ENCODE measurements at regions not wholly inside any gene's neighbourhood (a gene's known extent, or its start where the extent isn't known, plus 50 kb on each side); places are given as distances from the start of the nearest gene placed in this dataset.

- no peaks in the 10 kb centered on the region for H3K9me3 Mint-ChIP-seq (ENCODE audit: insufficient read depth)
- POLR2A ChIA-PET: no interaction called here
- ATAC-seq: no peak
- no peak for DNase-seq
- peaks cover 3% of the 10 kb centered on the region for H3K27me3 Mint-ChIP-seq (ENCODE audit: low read depth)
- no peak overlapping the region for H3K27ac Mint-ChIP-seq
- H3K4me1 Mint-ChIP-seq (ENCODE audit: low read depth): no peaks in the 10 kb centered on the region
- H3K36me3 Mint-ChIP-seq (ENCODE audit: low read depth): no peaks in the 10 kb centered on the region
- CTCF ChIA-PET: no interaction called here
- H3K4me3 Mint-ChIP-seq: no peak overlapping the region
These were observed 119.1 kb upstream of the CD93 start for GRCh38 chr20:23205211-23205610.

- Mint-ChIP-seq H3K4me3 (no peak overlapping the region), H3K9me3 (ENCODE audit: insufficient read depth) (no peaks in the 10 kb centered on the region), H3K27me3 (ENCODE audit: low read depth) (peaks cover 1% of the 10 kb centered on the region), H3K27ac (no peak overlapping the region), H3K36me3 (ENCODE audit: low read depth) (no peaks in the 10 kb centered on the region), H3K4me1 (ENCODE audit: low read depth) (no peaks in the 10 kb centered on the region)
- DNase-seq (no peak), ATAC-seq (no peak)
- POLR2A ChIA-PET: no interaction called here
- CTCF ChIA-PET: no interaction called here
These were observed 118.0 kb upstream of the CD93 start for GRCh38 chr20:23203951-23204730.

GRCh38 chr20:23203310-23203709 lies 117.2 kb upstream of the CD93 start:
- CTCF ChIA-PET: interaction anchor here (0.9 kb wide), 1 partner anchor 9 kb away, joined by 3 read pairs; no protein-coding TSS in a partner anchor

GRCh38 chr20:23201658-23202057 lies 115.5 kb upstream of the CD93 start:
- no peak overlapping the region for H3K27ac Mint-ChIP-seq
- H3K4me3 Mint-ChIP-seq: no peak overlapping the region
- H3K36me3 Mint-ChIP-seq (ENCODE audit: low read depth): no peaks in the 10 kb centered on the region
- DNase-seq (no peak), ATAC-seq (no peak)
- ChIA-PET POLR2A (no interaction called here), CTCF (interaction anchor here (0.8 to 1.0 kb wide), 2 partner anchors 34 to 43 kb away, joined by 3 read pairs; no protein-coding TSS in a partner anchor)
- no peaks in the 10 kb centered on the region for H3K9me3 Mint-ChIP-seq (ENCODE audit: insufficient read depth)
- H3K27me3 Mint-ChIP-seq (ENCODE audit: low read depth): peaks cover 12% of the 10 kb centered on the region
- H3K4me1 Mint-ChIP-seq (ENCODE audit: low read depth): no peaks in the 10 kb centered on the region

More at GRCh38 chr20:23203310-23203709, 117.2 kb upstream of the CD93 start:
- Mint-ChIP-seq H3K9me3 (ENCODE audit: insufficient read depth) (no peaks in the 10 kb centered on the region), H3K4me3 (no peak overlapping the region), H3K36me3 (ENCODE audit: low read depth) (no peaks in the 10 kb centered on the region), H3K4me1 (ENCODE audit: low read depth) (no peaks in the 10 kb centered on the region), H3K27ac (no peak overlapping the region), H3K27me3 (ENCODE audit: low read depth) (peaks cover 5% of the 10 kb centered on the region)
- POLR2A ChIA-PET: no interaction called here
- ATAC-seq (no peak), DNase-seq (no peak)

- DNase-seq (no peak), ATAC-seq (no peak)
- ChIA-PET POLR2A (no interaction called here), CTCF (interaction anchor here (0.8 to 1.0 kb wide), 2 partner anchors 43 to 56 kb away, joined by 3 read pairs; no protein-coding TSS in a partner anchor)
- H3K36me3 Mint-ChIP-seq (ENCODE audit: low read depth): no peaks in the 10 kb centered on the region
- no peak overlapping the region for H3K27ac Mint-ChIP-seq
- no peaks in the 10 kb centered on the region for H3K4me1 Mint-ChIP-seq (ENCODE audit: low read depth)
- H3K9me3 Mint-ChIP-seq (ENCODE audit: insufficient read depth): no peaks in the 10 kb centered on the region
- peaks cover 12% of the 10 kb centered on the region for H3K27me3 Mint-ChIP-seq (ENCODE audit: low read depth)
- no peak overlapping the region for H3K4me3 Mint-ChIP-seq
These were observed 114.8 kb upstream of the CD93 start for GRCh38 chr20:23200914-23201313.

- CTCF ChIA-PET: interaction anchor here (0.8 kb wide), 1 partner anchor 56 kb away, joined by 3 read pairs; no protein-coding TSS in a partner anchor
These were observed 114.3 kb upstream of the CD93 start for GRCh38 chr20:23200413-23200812.

GRCh38 chr20:23199356-23199755 lies 113.2 kb upstream of the CD93 start:
- no peak for DNase-seq
- no peak for ATAC-seq
- Mint-ChIP-seq H3K36me3 (ENCODE audit: low read depth) (no peaks in the 10 kb centered on the region), H3K4me3 (no peak overlapping the region), H3K27ac (no peak overlapping the region), H3K27me3 (ENCODE audit: low read depth) (peaks cover 14% of the 10 kb centered on the region), H3K4me1 (ENCODE audit: low read depth) (no peaks in the 10 kb centered on the region), H3K9me3 (ENCODE audit: insufficient read depth) (no peaks in the 10 kb centered on the region)
- ChIA-PET POLR2A (no interaction called here), CTCF (no interaction called here)

More at GRCh38 chr20:23200413-23200812, 114.3 kb upstream of the CD93 start:
- ATAC-seq (no peak), DNase-seq (no peak)
- POLR2A ChIA-PET: no interaction called here
- no peaks in the 10 kb centered on the region for H3K9me3 Mint-ChIP-seq (ENCODE audit: insufficient read depth)
- H3K4me1 Mint-ChIP-seq (ENCODE audit: low read depth): no peaks in the 10 kb centered on the region
- no peaks in the 10 kb centered on the region for H3K36me3 Mint-ChIP-seq (ENCODE audit: low read depth)
- H3K27ac Mint-ChIP-seq: no peak overlapping the region
- peaks cover 12% of the 10 kb centered on the region for H3K27me3 Mint-ChIP-seq (ENCODE audit: low read depth)
- no peak overlapping the region for H3K4me3 Mint-ChIP-seq

GRCh38 chr20:23198815-23199214 lies 112.7 kb upstream of the CD93 start:
- Mint-ChIP-seq H3K36me3 (ENCODE audit: low read depth) (no peaks in the 10 kb centered on the region), H3K9me3 (ENCODE audit: insufficient read depth) (no peaks in the 10 kb centered on the region), H3K4me1 (ENCODE audit: low read depth) (no peaks in the 10 kb centered on the region), H3K27ac (no peak overlapping the region), H3K27me3 (ENCODE audit: low read depth) (peaks cover 14% of the 10 kb centered on the region), H3K4me3 (no peak overlapping the region)
- DNase-seq: no peak
- POLR2A ChIA-PET: no interaction called here
- CTCF ChIA-PET: no interaction called here
- no peak for ATAC-seq

GRCh38 chr20:23197836-23198235 lies 111.7 kb upstream of the CD93 start:
- no peak for DNase-seq
- Mint-ChIP-seq H3K36me3 (ENCODE audit: low read depth) (no peaks in the 10 kb centered on the region), H3K27me3 (ENCODE audit: low read depth) (peaks cover 16% of the 10 kb centered on the region), H3K27ac (no peak overlapping the region), H3K4me1 (ENCODE audit: low read depth) (no peaks in the 10 kb centered on the region), H3K9me3 (ENCODE audit: insufficient read depth) (no peaks in the 10 kb centered on the region), H3K4me3 (no peak overlapping the region)
- ChIA-PET POLR2A (no interaction called here), CTCF (no interaction called here)
- no peak for ATAC-seq

- DNase-seq: no peak
- POLR2A ChIA-PET: no interaction called here
- CTCF ChIA-PET: no interaction called here
- Mint-ChIP-seq H3K27me3 (ENCODE audit: low read depth) (peaks cover 15% of the 10 kb centered on the region), H3K36me3 (ENCODE audit: low read depth) (no peaks in the 10 kb centered on the region), H3K9me3 (ENCODE audit: insufficient read depth) (no peaks in the 10 kb centered on the region), H3K4me1 (ENCODE audit: low read depth) (no peaks in the 10 kb centered on the region), H3K4me3 (no peak overlapping the region), H3K27ac (no peak overlapping the region)
- ATAC-seq: no peak
These were observed 109.5 kb upstream of the CD93 start for GRCh38 chr20:23195636-23196035.

- ChIA-PET CTCF (interaction anchor here (1.0 to 1.2 kb wide), 2 partner anchors 9 to 502 kb away, joined by 3 read pairs; no protein-coding TSS in a partner anchor), POLR2A (no interaction called here)
- H3K4me1 Mint-ChIP-seq (ENCODE audit: low read depth): no peaks in the 10 kb centered on the region
- no peak overlapping the region for H3K27ac Mint-ChIP-seq
- H3K27me3 Mint-ChIP-seq (ENCODE audit: low read depth): peaks cover 15% of the 10 kb centered on the region
- no peak overlapping the region for H3K4me3 Mint-ChIP-seq
- ATAC-seq (no peak), DNase-seq (no peak)
- H3K9me3 Mint-ChIP-seq (ENCODE audit: insufficient read depth): no peaks in the 10 kb centered on the region
- no peaks in the 10 kb centered on the region for H3K36me3 Mint-ChIP-seq (ENCODE audit: low read depth)
These were observed 107.8 kb upstream of the CD93 start for GRCh38 chr20:23193801-23194384.

- ChIA-PET POLR2A (no interaction called here), CTCF (no interaction called here)
- DNase-seq (no peak), ATAC-seq (no peak)
- no peak overlapping the region for H3K27ac Mint-ChIP-seq
- H3K4me3 Mint-ChIP-seq: no peak overlapping the region
- H3K27me3 Mint-ChIP-seq (ENCODE audit: low read depth): peaks cover 11% of the 10 kb centered on the region
- H3K4me1 Mint-ChIP-seq (ENCODE audit: low read depth): no peaks in the 10 kb centered on the region
- no peaks in the 10 kb centered on the region for H3K36me3 Mint-ChIP-seq (ENCODE audit: low read depth)
- H3K9me3 Mint-ChIP-seq (ENCODE audit: insufficient read depth): no peaks in the 10 kb centered on the region
These were observed 106.3 kb upstream of the CD93 start for GRCh38 chr20:23192469-23192868.

All from activated CD8-positive, alpha-beta T cell treated with anti-CD3 and anti-CD28 coated beads, Interleukin-2, amount 10 ng/mL, durations not matched to agents 7 days and 5 days (primary cell).